Naive thymus-derived CD4-positive, alpha-beta T cell (primary cell): ENCODE measurements at regions not wholly inside any gene's neighbourhood (a gene's known extent, or its start where the extent isn't known, plus 50 kb on each side); places are given as distances from the start of the nearest gene placed in this dataset.

Source experiments
- ATAC-seq: fragments of 150-1000 bp; cut with Tn5 transposase; 2 replicates; pipeline ENCODE4 v1.10.0; 2021; ENCODE audit warnings: mild to moderate bottlenecking, moderate library complexity
- CTCF ChIA-PET: fragments of 350-600 bp; sonication (Branson Sonifier 250); formaldehyde crosslinking; loops from one replicate; lab custom pipeline; 2021; ENCODE audit warnings: antibody characterized with exemption; lab: Charles Lee
- POLR2A ChIA-PET: fragments of 350-600 bp; sonication (Branson Sonifier 250); formaldehyde crosslinking; loops from one replicate; lab custom pipeline; 2021; ENCODE audit warnings: antibody characterized with exemption, inconsistent platforms; lab: Charles Lee
- DNase-seq, 9 donors: peaks; one replicate each; pipeline versions ENCODE4 v3.0.0 to v3.0.0-alpha.2; 2020 to 2022; ENCODE audit warnings: mixed read lengths in 1 of 9
- H3K27ac ChIP-seq: one replicate; pipeline ENCODE4 v1.7.0; 2013; ENCODE audit warnings: mild to moderate bottlenecking, low read depth, low read length, moderate library complexity
- H3K27me3 ChIP-seq, 2 donors: one replicate each; pipeline ENCODE4 v1.7.0; 2013; ENCODE audit warnings: low read length in 2 of 2, mild to moderate bottlenecking in 2 of 2, moderate library complexity in 2 of 2; ENCODE audit not compliant: control insufficient read depth in 2 of 2, insufficient read depth in 2 of 2
- H3K36me3 ChIP-seq, 3 experiments: 1 replicate in 2 of 3; 2 replicates in 1 of 3; pipeline ENCODE4 v1.7.0; 2013; ENCODE audit warnings: low read length in 3 of 3, mild to moderate bottlenecking in 3 of 3, moderate library complexity in 1 of 3; ENCODE audit not compliant: insufficient read depth in 3 of 3, control insufficient read depth in 2 of 3
- H3K4me1 ChIP-seq, 2 donors: one replicate each; pipeline ENCODE4 v1.7.0; 2013; ENCODE audit warnings: low read length in 2 of 2, mild to moderate bottlenecking in 2 of 2, moderate library complexity in 1 of 2; ENCODE audit not compliant: control insufficient read depth in 2 of 2, insufficient read depth in 2 of 2
- H3K4me3 ChIP-seq: 2 replicates; pipeline ENCODE4 v1.7.0; 2013; ENCODE audit warnings: mild to moderate bottlenecking, low read length
- H3K9me3 ChIP-seq, 3 experiments: 1 replicate in 2 of 3; 2 replicates in 1 of 3; pipeline ENCODE4 v1.7.0; 2013; ENCODE audit warnings: low read length in 3 of 3; ENCODE audit not compliant: control insufficient read depth in 2 of 3
- H3K27ac Mint-ChIP-seq, 9 donors: one replicate each; pipeline ENCODE4 v1.8.0; 2020 to 2022; ENCODE audit warnings: mixed read lengths in 9 of 9, mild to moderate bottlenecking in 8 of 9, moderate library complexity in 5 of 9, inconsistent platforms in 2 of 9
- H3K27me3 Mint-ChIP-seq, 5 donors: one replicate each; pipeline ENCODE4 v1.8.0; 2021 to 2022; ENCODE audit warnings: mixed read lengths in 5 of 5, mild to moderate bottlenecking in 1 of 5
- H3K36me3 Mint-ChIP-seq, 5 donors: one replicate each; pipeline ENCODE4 v1.8.0; 2020 to 2022; ENCODE audit warnings: mixed read lengths in 5 of 5, mild to moderate bottlenecking in 3 of 5, inconsistent platforms in 1 of 5
- H3K4me1 Mint-ChIP-seq, 7 donors: one replicate each; pipeline ENCODE4 v1.8.0; 2020 to 2022; ENCODE audit warnings: mixed read lengths in 7 of 7, mild to moderate bottlenecking in 3 of 7, inconsistent platforms in 1 of 7
- H3K4me3 Mint-ChIP-seq, 10 donors: one replicate each; pipeline ENCODE4 v1.8.0; 2020 to 2022; ENCODE audit warnings: mild to moderate bottlenecking in 10 of 10, mixed read lengths in 10 of 10, moderate library complexity in 6 of 10, inconsistent platforms in 2 of 10
- H3K9me3 Mint-ChIP-seq, 11 donors: one replicate each; pipeline ENCODE4 v1.8.0; 2020 to 2022; ENCODE audit warnings: mixed read lengths in 11 of 11, mild to moderate bottlenecking in 4 of 11, inconsistent platforms in 1 of 11, moderate library complexity in 1 of 11
- intact Hi-C, 2 donors: fragments of 100-400 bp; cut with micrococcal nuclease; formaldehyde crosslinking; loops; one replicate each; pipeline ENCODE4 v1.15.1; 2023

- Histone ChIP-seq H3K27me3 (no peaks in the 10 kb centered on the region), H3K27ac (no peak overlapping the region), H3K4me1 (no peaks in the 10 kb centered on the region), H3K4me3 (no peak overlapping the region), H3K36me3 (no peaks in the 10 kb centered on the region), H3K9me3 (no peaks in the 10 kb centered on the region)
- no peak for DNase-seq
- peaks cover 0 to 13% (median 9%) of the 10 kb centered on the region in 5 donors for H3K27me3 Mint-ChIP-seq
- H3K4me1 Mint-ChIP-seq, result no peaks in the 10 kb centered on the region
- POLR2A ChIA-PET, result no interaction called here
- CTCF ChIA-PET, result no interaction called here
- H3K36me3 Mint-ChIP-seq, result no peaks in the 10 kb centered on the region
- no peak overlapping the region for H3K27ac Mint-ChIP-seq
- ATAC-seq, result no peak
- no peak overlapping the region for H3K4me3 Mint-ChIP-seq
- H3K9me3 Mint-ChIP-seq, result peaks cover 0 to 2% (median 0%) of the 10 kb centered on the region in 11 donors
- intact Hi-C loops, result no loop called here
Measured at GRCh38 chr18:2172881-2173280, 398.4 kb downstream of the METTL4 start.

GRCh38 chr18:2173486-2173885 is 397.8 kb downstream of the METTL4 start:
- no peaks in the 10 kb centered on the region for H3K27me3 ChIP-seq
- no peak overlapping the region for H3K27ac ChIP-seq
- CTCF ChIA-PET, result no interaction called here
- H3K4me3 ChIP-seq, result no peak overlapping the region
- no peak overlapping the region for H3K27ac Mint-ChIP-seq
- intact Hi-C loops, result no loop called here
- H3K36me3 ChIP-seq, result no peaks in the 10 kb centered on the region
- ATAC-seq (no peak), DNase-seq (no peak)
- H3K36me3 Mint-ChIP-seq, result no peaks in the 10 kb centered on the region
- POLR2A ChIA-PET, result no interaction called here
- peaks cover 0 to 13% (median 9%) of the 10 kb centered on the region in 5 donors for H3K27me3 Mint-ChIP-seq
- H3K4me3 Mint-ChIP-seq, result no peak overlapping the region
- peaks cover 0 to 2% (median 0%) of the 10 kb centered on the region in 11 donors for H3K9me3 Mint-ChIP-seq
- no peaks in the 10 kb centered on the region for H3K4me1 Mint-ChIP-seq
- H3K4me1 ChIP-seq, result no peaks in the 10 kb centered on the region
- no peaks in the 10 kb centered on the region for H3K9me3 ChIP-seq

GRCh38 chr18:2178036-2178435 is 393.3 kb downstream of the METTL4 start:
- no peak for ATAC-seq
- H3K4me1 ChIP-seq, result no peaks in the 10 kb centered on the region
- H3K9me3 Mint-ChIP-seq, result peaks cover 0 to 13% (median 2%) of the 10 kb centered on the region in 11 donors
- no peaks in the 10 kb centered on the region for H3K36me3 ChIP-seq
- no peaks in the 10 kb centered on the region for H3K36me3 Mint-ChIP-seq
- no peak for DNase-seq
- H3K9me3 ChIP-seq, result no peaks in the 10 kb centered on the region
- no peak overlapping the region for H3K27ac Mint-ChIP-seq
- no peak overlapping the region for H3K4me3 ChIP-seq
- POLR2A ChIA-PET, result no interaction called here
- H3K27ac ChIP-seq, result no peak overlapping the region
- H3K4me3 Mint-ChIP-seq, result no peak overlapping the region
- CTCF ChIA-PET, result no interaction called here
- intact Hi-C loops, result no loop called here
- H3K27me3 Mint-ChIP-seq, result peaks cover 2 to 14% (median 6%) of the 10 kb centered on the region in 5 donors
- H3K27me3 ChIP-seq, result no peaks in the 10 kb centered on the region
- no peaks in the 10 kb centered on the region for H3K4me1 Mint-ChIP-seq

- ATAC-seq (no peak), DNase-seq (no peak)
- Mint-ChIP-seq H3K4me3 (no peak overlapping the region), H3K36me3 (no peaks in the 10 kb centered on the region), H3K27ac (no peak overlapping the region), H3K27me3 (peaks cover 0 to 26% (median 9%) of the 10 kb centered on the region in 5 donors), H3K4me1 (no peaks in the 10 kb centered on the region), H3K9me3 (peaks cover 0 to 13% (median 2%) of the 10 kb centered on the region in 11 donors)
- Histone ChIP-seq H3K9me3 (no peaks in the 10 kb centered on the region), H3K4me1 (no peaks in the 10 kb centered on the region), H3K27ac (no peak overlapping the region), H3K36me3 (no peaks in the 10 kb centered on the region), H3K27me3 (no peaks in the 10 kb centered on the region), H3K4me3 (no peak overlapping the region)
- intact Hi-C loops, result no loop called here
- POLR2A ChIA-PET, result no interaction called here
- CTCF ChIA-PET, result no interaction called here
Measured at GRCh38 chr18:2179498-2180183, 391.7 kb downstream of the METTL4 start.

- Mint-ChIP-seq H3K27me3 (peaks cover 0 to 26% (median 10%) of the 10 kb centered on the region in 5 donors), H3K4me3 (no peak overlapping the region), H3K4me1 (no peaks in the 10 kb centered on the region), H3K27ac (no peak overlapping the region), H3K9me3 (peaks cover 0 to 13% (median 2%) of the 10 kb centered on the region in 11 donors), H3K36me3 (no peaks in the 10 kb centered on the region)
- Histone ChIP-seq H3K9me3 (no peaks in the 10 kb centered on the region), H3K4me1 (no peaks in the 10 kb centered on the region), H3K36me3 (no peaks in the 10 kb centered on the region), H3K27me3 (no peaks in the 10 kb centered on the region), H3K27ac (no peak overlapping the region), H3K4me3 (no peak overlapping the region)
- ATAC-seq, result no peak
- intact Hi-C loops, result no loop called here
- no peak for DNase-seq
- ChIA-PET POLR2A (no interaction called here), CTCF (no interaction called here)
Measured at GRCh38 chr18:2180586-2180985, 390.7 kb downstream of the METTL4 start.

GRCh38 chr18:2183432-2183831 is 387.9 kb downstream of the METTL4 start:
- Histone ChIP-seq H3K27ac (no peak overlapping the region), H3K4me1 (no peaks in the 10 kb centered on the region), H3K36me3 (no peaks in the 10 kb centered on the region), H3K27me3 (no peaks in the 10 kb centered on the region), H3K9me3 (no peaks in the 10 kb centered on the region), H3K4me3 (no peak overlapping the region)
- ChIA-PET CTCF (no interaction called here), POLR2A (no interaction called here)
- intact Hi-C loops, result no loop called here
- Mint-ChIP-seq H3K4me3 (no peak overlapping the region), H3K27me3 (peaks cover 0 to 26% (median 7%) of the 10 kb centered on the region in 5 donors), H3K4me1 (no peaks in the 10 kb centered on the region), H3K9me3 (peaks cover 0 to 13% (median 2%) of the 10 kb centered on the region in 11 donors), H3K27ac (no peak overlapping the region), H3K36me3 (no peaks in the 10 kb centered on the region)
- no peak for DNase-seq
- ATAC-seq, result no peak

- DNase-seq, result no peak
- no peaks in the 10 kb centered on the region for H3K36me3 ChIP-seq
- ChIA-PET POLR2A (no interaction called here), CTCF (no interaction called here)
- peaks cover 0 to 12% (median 1%) of the 10 kb centered on the region in 11 donors for H3K9me3 Mint-ChIP-seq
- peaks cover 2 to 22% (median 14%) of the 10 kb centered on the region in 5 donors for H3K27me3 Mint-ChIP-seq
- no peaks in the 10 kb centered on the region for H3K36me3 Mint-ChIP-seq
- no peak overlapping the region for H3K4me3 ChIP-seq
- no peaks in the 10 kb centered on the region for H3K27me3 ChIP-seq
- H3K4me1 ChIP-seq, result no peaks in the 10 kb centered on the region
- H3K27ac ChIP-seq, result no peak overlapping the region
- H3K4me1 Mint-ChIP-seq, result no peaks in the 10 kb centered on the region
- no peak for ATAC-seq
- H3K9me3 ChIP-seq, result no peaks in the 10 kb centered on the region
- H3K4me3 Mint-ChIP-seq, result no peak overlapping the region
- no peak overlapping the region for H3K27ac Mint-ChIP-seq
- intact Hi-C loops, result no loop called here
Measured at GRCh38 chr18:2186967-2187366, 384.3 kb downstream of the METTL4 start.
